Thyroid gland (tissue), 4 donors: ENCODE measurements at regions not wholly inside any gene's neighbourhood (a gene's known extent, or its start where the extent isn't known, plus 50 kb on each side); places are given as distances from the start of the nearest gene placed in this dataset.

Experiments
- DNase-seq, 2 donors: peaks; one replicate each; pipeline ENCODE4 v3.0.0-alpha.2; 2019
- H3K27ac ChIP-seq, 3 donors: fragments of 200-600 bp; sonication (generic); 1 replicate in 2 of 3; 2 replicates in 1 of 3; pipeline ENCODE4 v1.5.1; 2016 to 2019; ENCODE audit warnings: mild to moderate bottlenecking in 1 of 3, moderate library complexity in 1 of 3
- H3K27me3 ChIP-seq: fragments of 200-600 bp; sonication (generic); one replicate; pipeline ENCODE4 v1.5.1; 2019
- H3K36me3 ChIP-seq, 2 donors: fragments of 200-600 bp; sonication (generic); one replicate each; pipeline ENCODE4 v1.5.1; 2016 to 2019
- H3K4me1 ChIP-seq, 2 donors: fragments of 200-600 bp; sonication (generic); one replicate each; pipeline ENCODE4 v1.5.1; 2017 to 2019
- H3K4me3 ChIP-seq, 3 donors: fragments of 200-600 bp; sonication (generic); replicated peaks in 1 of 3; 1 replicate in 2 of 3; 2 replicates in 1 of 3; pipeline ENCODE4 v1.5.1; 2016; ENCODE audit warnings: mild to moderate bottlenecking in 1 of 3
- H3K9me3 ChIP-seq: fragments of 200-600 bp; sonication (generic); one replicate; pipeline ENCODE4 v1.5.1; 2017
- CTCF ChIP-seq, 6 experiments: fragments of 200-600 bp in 3 of 6; fragments of 450-650 bp in 3 of 6; sonication (generic) in 3 of 6; IDR thresholded peaks; one replicate each; pipeline ENCODE4 v1.5.1; 2016 to 2019; ENCODE audit warnings: antibody characterized with exemption in 6 of 6, mild to moderate bottlenecking in 2 of 6, inconsistent platforms in 1 of 6, moderate library complexity in 1 of 6
- POLR2A ChIP-seq, 2 donors: fragments of 450-650 bp; IDR thresholded peaks; one replicate each; pipeline ENCODE4 v1.6.1; 2017; ENCODE audit warnings: antibody characterized with exemption in 2 of 2, mild to moderate bottlenecking in 2 of 2, moderate library complexity in 1 of 2
- whole genome bisulfite sequencing, 2 donors: methylation state at CpG; one replicate each; pipeline ENCODE4 v1.1.5; 2017; 5-methylcytosine and 5-hydroxymethylcytosine counted together
- intact Hi-C: fragments of 100-400 bp; cut with DNase I; formaldehyde crosslinking; loops from one replicate; pipeline ENCODE4 v1.15.1; 2023

GRCh38 chrX:43065978-43066377, 288.0 kb upstream of the PPP1R2C start:
- no peak for TF ChIP-seq CTCF (IDR thresholded peaks at IDR 0.05)
- TF ChIP-seq POLR2A (IDR thresholded peaks at IDR 0.05) = no peak
- intact Hi-C loops = no loop called here
- H3K36me3 ChIP-seq = no peaks in the 10 kb centered on the region
- no peak overlapping the region for H3K27ac ChIP-seq
- no peak overlapping the region for H3K4me3 ChIP-seq
- 8 to 47% methylated on average over 2 of the region's 2 CpGs for WGBS, 2 donors
- H3K4me1 ChIP-seq = no peaks in the 10 kb centered on the region
- DNase-seq = no peak
- H3K27me3 ChIP-seq = no peaks in the 10 kb centered on the region
- no peaks in the 10 kb centered on the region for H3K9me3 ChIP-seq

GRCh38 chrX:43068639-43069038, 290.7 kb upstream of the PPP1R2C start:
- Histone ChIP-seq H3K9me3 (no peaks in the 10 kb centered on the region), H3K4me3 (no peak overlapping the region), H3K4me1 (no peaks in the 10 kb centered on the region), H3K36me3 (no peaks in the 10 kb centered on the region), H3K27me3 (no peaks in the 10 kb centered on the region), H3K27ac (no peak overlapping the region)
- TF ChIP-seq POLR2A (IDR thresholded peaks at IDR 0.05) (no peak), CTCF (IDR thresholded peaks at IDR 0.05) (no peak)
- DNase-seq = no peak
- intact Hi-C loops = no loop called here
- 100% methylated on average over 1 of the region's 1 CpG; no CpG with 5 or more reads in 1 of the 2 donors for WGBS, 2 donors

- no peaks in the 10 kb centered on the region for H3K9me3 ChIP-seq
- intact Hi-C loops = no loop called here
- no peaks in the 10 kb centered on the region for H3K36me3 ChIP-seq
- no peak overlapping the region for H3K27ac ChIP-seq
- H3K4me1 ChIP-seq = no peaks in the 10 kb centered on the region
- WGBS, 2 donors = 75 to 84% methylated on average over 1 of the region's 1 CpG
- DNase-seq = no peak
- no peak for TF ChIP-seq CTCF (IDR thresholded peaks at IDR 0.05)
- no peak for TF ChIP-seq POLR2A (IDR thresholded peaks at IDR 0.05)
- H3K27me3 ChIP-seq = no peaks in the 10 kb centered on the region
- no peak overlapping the region for H3K4me3 ChIP-seq
Measured at GRCh38 chrX:43083016-43083415, 305.1 kb upstream of the PPP1R2C start.

- intact Hi-C loops = no loop called here
- TF ChIP-seq CTCF (IDR thresholded peaks at IDR 0.05) (no peak), POLR2A (IDR thresholded peaks at IDR 0.05) (no peak)
- Histone ChIP-seq H3K27ac (no peak overlapping the region), H3K9me3 (no peaks in the 10 kb centered on the region), H3K4me3 (no peak overlapping the region), H3K36me3 (no peaks in the 10 kb centered on the region), H3K4me1 (no peaks in the 10 kb centered on the region), H3K27me3 (no peaks in the 10 kb centered on the region)
- DNase-seq = no peak
Measured at GRCh38 chrX:43087830-43088229, 309.9 kb upstream of the PPP1R2C start.

- no peak for DNase-seq
- H3K9me3 ChIP-seq = no peaks in the 10 kb centered on the region
- H3K27me3 ChIP-seq = no peaks in the 10 kb centered on the region
- H3K36me3 ChIP-seq = no peaks in the 10 kb centered on the region
- H3K4me1 ChIP-seq = no peaks in the 10 kb centered on the region
- TF ChIP-seq POLR2A (IDR thresholded peaks at IDR 0.05) = no peak
- TF ChIP-seq CTCF (IDR thresholded peaks at IDR 0.05) = no peak
- no peak overlapping the region for H3K4me3 ChIP-seq
- H3K27ac ChIP-seq = no peak overlapping the region
- WGBS, 2 donors = 63 to 81% methylated on average over 2 of the region's 2 CpGs
- intact Hi-C loops = no loop called here
Measured at GRCh38 chrX:43096830-43097229, 318.9 kb upstream of the PPP1R2C start.
